Chondrocyte (in vitro differentiated cells): ENCODE measurements at regions not wholly inside any gene's neighbourhood (a gene's known extent, or its start where the extent isn't known, plus 50 kb on each side); places are given as distances from the start of the nearest gene placed in this dataset.

Experiments used
- DNase-seq: peaks from one replicate; pipeline ENCODE4 v3.0.0; 2021; ENCODE audit warnings: mixed read lengths, low spot score
- H3K27ac Mint-ChIP-seq: one replicate; pipeline ENCODE4 v1.8.0; 2021; ENCODE audit warnings: mild to moderate bottlenecking, moderate library complexity, mixed read lengths; ENCODE audit not compliant: unreplicated experiment
- H3K27me3 Mint-ChIP-seq: 2 replicates; pipeline ENCODE4 v1.8.0; 2021; ENCODE audit warnings: low read depth, mixed read lengths
- H3K36me3 Mint-ChIP-seq: 2 replicates; pipeline ENCODE4 v1.8.0; 2021; ENCODE audit warnings: low read depth, mixed read lengths
- H3K4me1 Mint-ChIP-seq: 2 replicates; pipeline ENCODE4 v1.8.0; 2021; ENCODE audit warnings: low read depth, mild to moderate bottlenecking, mixed read lengths
- H3K4me3 Mint-ChIP-seq: one replicate; pipeline ENCODE4 v1.8.0; 2021; ENCODE audit warnings: mild to moderate bottlenecking, moderate library complexity, mixed read lengths; ENCODE audit not compliant: unreplicated experiment
- H3K9me3 Mint-ChIP-seq: 2 replicates; pipeline ENCODE4 v1.8.0; 2021; ENCODE audit warnings: low read depth, mixed read lengths
- TF ChIP-seq, protein P1 (sequence below): fragments of 200-600 bp; sonication (generic); IDR thresholded peaks from 2 replicates; pipeline ENCODE4 v1.5.0; 2021; ENCODE audit warnings: antibody characterized with exemption, mild to moderate bottlenecking, moderate library complexity

DNA sequence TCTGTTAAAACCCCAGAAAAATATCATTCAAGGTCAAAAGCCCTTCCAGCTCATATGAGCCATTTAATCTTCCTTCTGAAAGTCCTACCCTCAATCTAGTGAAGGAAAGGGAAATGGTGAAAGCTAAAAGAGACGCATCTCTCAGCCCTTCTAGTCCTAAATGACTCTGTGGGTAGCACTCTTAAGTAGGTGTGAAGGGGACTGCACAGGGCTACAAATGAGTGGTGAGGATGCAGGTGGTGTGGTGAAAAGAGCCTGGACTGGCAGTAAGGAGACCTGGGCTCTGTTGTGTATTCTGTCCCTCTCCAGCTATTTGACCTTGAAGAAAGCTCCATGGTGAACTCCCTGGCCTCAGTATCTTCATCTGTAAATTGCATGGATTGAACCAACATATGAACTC, 671.8 kb upstream of the DIPK2B start:
- H3K9me3 Mint-ChIP-seq, result peaks cover 10% of the 10 kb centered on the region
- TF ChIP-seq, protein P1, sequence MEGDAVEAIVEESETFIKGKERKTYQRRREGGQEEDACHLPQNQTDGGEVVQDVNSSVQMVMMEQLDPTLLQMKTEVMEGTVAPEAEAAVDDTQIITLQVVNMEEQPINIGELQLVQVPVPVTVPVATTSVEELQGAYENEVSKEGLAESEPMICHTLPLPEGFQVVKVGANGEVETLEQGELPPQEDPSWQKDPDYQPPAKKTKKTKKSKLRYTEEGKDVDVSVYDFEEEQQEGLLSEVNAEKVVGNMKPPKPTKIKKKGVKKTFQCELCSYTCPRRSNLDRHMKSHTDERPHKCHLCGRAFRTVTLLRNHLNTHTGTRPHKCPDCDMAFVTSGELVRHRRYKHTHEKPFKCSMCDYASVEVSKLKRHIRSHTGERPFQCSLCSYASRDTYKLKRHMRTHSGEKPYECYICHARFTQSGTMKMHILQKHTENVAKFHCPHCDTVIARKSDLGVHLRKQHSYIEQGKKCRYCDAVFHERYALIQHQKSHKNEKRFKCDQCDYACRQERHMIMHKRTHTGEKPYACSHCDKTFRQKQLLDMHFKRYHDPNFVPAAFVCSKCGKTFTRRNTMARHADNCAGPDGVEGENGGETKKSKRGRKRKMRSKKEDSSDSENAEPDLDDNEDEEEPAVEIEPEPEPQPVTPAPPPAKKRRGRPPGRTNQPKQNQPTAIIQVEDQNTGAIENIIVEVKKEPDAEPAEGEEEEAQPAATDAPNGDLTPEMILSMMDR, result no peak
- H3K27me3 Mint-ChIP-seq, result no peaks in the 10 kb centered on the region

DNA sequence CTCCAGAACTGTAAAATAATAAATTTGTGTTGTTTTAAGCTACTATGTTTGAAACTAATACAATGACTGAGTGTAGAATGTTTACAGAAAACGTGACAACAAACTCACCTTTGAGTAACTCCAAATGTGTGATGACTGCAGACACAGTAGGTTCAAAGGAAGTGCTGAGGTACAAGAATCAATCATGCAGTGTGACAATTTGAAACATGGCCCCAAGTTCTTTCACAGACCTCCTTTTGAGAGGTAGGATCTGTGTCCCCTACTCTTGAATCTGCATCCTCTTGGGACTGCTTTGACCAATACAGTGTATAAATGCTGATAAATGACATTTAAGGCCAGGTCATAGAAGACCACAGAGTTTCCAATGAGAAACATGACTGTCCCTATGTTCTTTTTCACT, 667.7 kb upstream of the DIPK2B start:
- no peak for DNase-seq
- Mint-ChIP-seq H3K9me3 (peaks cover 10% of the 10 kb centered on the region), H3K27ac (no peak overlapping the region), H3K4me3 (no peak overlapping the region), H3K27me3 (no peaks in the 10 kb centered on the region), H3K36me3 (no peaks in the 10 kb centered on the region), H3K4me1 (no peaks in the 10 kb centered on the region)
- TF ChIP-seq, protein P1, result no peak

More for the DNA sequence above, 671.8 kb upstream of the DIPK2B start:
- Mint-ChIP-seq H3K4me1 (no peaks in the 10 kb centered on the region), H3K27ac (no peak overlapping the region), H3K4me3 (no peak overlapping the region), H3K36me3 (no peaks in the 10 kb centered on the region)
- DNase-seq, result no peak

DNA sequence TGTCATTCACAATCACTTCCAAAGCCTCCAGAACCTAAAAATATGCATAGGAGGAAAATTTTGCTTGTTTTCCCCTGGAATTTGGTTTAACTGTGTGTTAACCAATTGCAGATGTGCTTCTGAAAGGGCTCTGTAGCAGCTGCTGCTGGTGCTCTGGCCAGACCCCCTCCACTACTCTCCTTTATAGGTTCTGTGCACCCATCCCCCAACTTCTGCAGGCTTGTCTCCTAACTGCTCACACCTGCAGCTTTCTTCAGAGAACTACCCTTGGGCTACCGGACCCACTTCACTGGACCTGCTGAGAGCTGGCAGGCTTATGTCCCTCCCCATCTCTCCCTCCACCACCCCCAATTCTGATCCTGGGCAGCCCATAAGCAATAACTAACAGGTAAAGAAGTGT, 662.1 kb upstream of the DIPK2B start:
- H3K4me3 Mint-ChIP-seq, result no peak overlapping the region
- H3K36me3 Mint-ChIP-seq, result no peaks in the 10 kb centered on the region
- H3K9me3 Mint-ChIP-seq, result peaks cover 2% of the 10 kb centered on the region
- no peak for DNase-seq
- no peak overlapping the region for H3K27ac Mint-ChIP-seq
- H3K27me3 Mint-ChIP-seq, result no peaks in the 10 kb centered on the region
- TF ChIP-seq, protein P1, result no peak
- no peaks in the 10 kb centered on the region for H3K4me1 Mint-ChIP-seq

DNA sequence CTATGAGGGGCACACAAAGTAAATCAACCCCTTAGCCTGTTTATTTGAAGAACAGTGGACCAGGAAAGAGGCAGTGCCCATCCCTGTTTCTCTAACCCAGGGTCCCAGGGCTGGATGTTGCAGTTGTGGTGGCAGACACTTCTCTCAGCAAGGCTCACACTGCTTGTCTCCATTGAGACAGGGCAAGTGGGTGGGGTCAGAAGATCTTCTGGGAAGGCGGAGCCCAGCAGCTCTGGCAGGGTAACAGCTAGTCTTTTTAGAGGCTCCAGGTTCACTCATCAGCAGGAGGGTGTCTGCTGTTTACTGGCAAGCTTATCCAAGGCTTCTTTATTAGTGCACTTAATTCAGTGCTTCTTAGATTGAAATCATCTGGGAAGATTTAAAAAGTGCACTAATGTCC, 659.8 kb upstream of the DIPK2B start:
- no peak overlapping the region for H3K27ac Mint-ChIP-seq
- no peaks in the 10 kb centered on the region for H3K27me3 Mint-ChIP-seq
- H3K9me3 Mint-ChIP-seq, result peaks cover 2% of the 10 kb centered on the region
- no peaks in the 10 kb centered on the region for H3K36me3 Mint-ChIP-seq
- no peak for DNase-seq
- no peaks in the 10 kb centered on the region for H3K4me1 Mint-ChIP-seq
- no peak overlapping the region for H3K4me3 Mint-ChIP-seq
- TF ChIP-seq, protein P1, result no peak

DNA sequence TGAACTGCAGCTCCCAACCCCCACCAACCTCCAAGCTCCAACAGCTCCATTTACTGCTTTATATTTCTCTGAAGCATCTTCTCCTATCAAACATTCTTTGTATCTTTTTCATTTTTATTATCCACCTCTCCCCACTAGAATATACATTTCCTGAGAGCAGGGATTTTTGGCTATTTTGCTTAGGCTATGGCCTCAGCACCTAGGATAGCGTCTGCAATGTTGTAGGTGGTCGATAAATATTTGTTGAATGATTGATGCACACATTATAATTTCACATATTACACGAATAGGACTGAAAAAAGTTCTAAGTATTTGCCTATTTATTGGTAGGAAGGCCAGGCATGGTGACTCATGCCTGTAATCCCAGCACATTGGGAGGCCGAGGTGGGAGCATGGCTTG, 658.7 kb upstream of the DIPK2B start:
- H3K9me3 Mint-ChIP-seq, result peaks cover 2% of the 10 kb centered on the region

More for the DNA sequence above, 658.7 kb upstream of the DIPK2B start:
- Mint-ChIP-seq H3K36me3 (no peaks in the 10 kb centered on the region), H3K27me3 (peaks cover under 1% of the 10 kb centered on the region), H3K27ac (no peak overlapping the region), H3K4me3 (no peak overlapping the region), H3K4me1 (no peaks in the 10 kb centered on the region)
- TF ChIP-seq, protein P1, result no peak
- DNase-seq, result no peak
